Activated T-cell treated with anti-CD3 and anti-CD28 coated beads for 1 hour (primary cell): ENCODE measurements at regions not wholly inside any gene's neighbourhood (a gene's known extent, or its start where the extent isn't known, plus 50 kb on each side); places are given as distances from the start of the nearest gene placed in this dataset.
"Not testable (repeated sequence)": the region's sequence is repeated elsewhere in the genome, so short reads cannot be mapped to it uniquely, and the experiment has no call there.

Experiments
- DNase-seq: peaks from one replicate; pipeline ENCODE4 v3.0.0-alpha.2; 2020; ENCODE audit warnings: low read depth

DNA sequence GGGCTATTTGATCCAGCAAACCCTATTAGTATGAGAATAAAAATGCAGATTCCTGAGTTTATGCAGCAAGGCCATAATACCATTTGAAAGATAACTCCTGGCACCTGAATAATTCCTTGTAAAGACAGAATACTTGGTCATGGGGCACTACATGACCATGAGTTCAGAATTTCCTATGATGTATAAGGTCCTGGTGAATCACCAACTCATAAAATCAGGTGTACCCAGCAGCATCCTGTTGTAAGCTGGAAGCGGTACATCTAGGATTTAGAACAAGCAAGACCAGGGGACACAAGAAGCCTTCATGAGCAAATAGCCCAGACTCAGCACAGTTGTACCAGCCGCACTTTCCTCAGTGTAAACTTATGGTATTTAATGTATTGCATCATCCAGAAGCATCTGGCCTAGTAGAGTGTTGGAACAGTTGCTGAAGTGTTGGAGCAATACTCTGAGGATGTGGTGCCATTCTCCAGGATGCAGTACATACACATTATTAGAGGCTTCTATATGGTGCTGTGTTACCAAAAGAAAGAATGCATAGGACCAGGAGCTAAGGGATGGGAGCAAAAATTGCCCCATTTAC, 233.4 kb downstream of the SQOR start:
- DNase-seq, result no peak

DNA sequence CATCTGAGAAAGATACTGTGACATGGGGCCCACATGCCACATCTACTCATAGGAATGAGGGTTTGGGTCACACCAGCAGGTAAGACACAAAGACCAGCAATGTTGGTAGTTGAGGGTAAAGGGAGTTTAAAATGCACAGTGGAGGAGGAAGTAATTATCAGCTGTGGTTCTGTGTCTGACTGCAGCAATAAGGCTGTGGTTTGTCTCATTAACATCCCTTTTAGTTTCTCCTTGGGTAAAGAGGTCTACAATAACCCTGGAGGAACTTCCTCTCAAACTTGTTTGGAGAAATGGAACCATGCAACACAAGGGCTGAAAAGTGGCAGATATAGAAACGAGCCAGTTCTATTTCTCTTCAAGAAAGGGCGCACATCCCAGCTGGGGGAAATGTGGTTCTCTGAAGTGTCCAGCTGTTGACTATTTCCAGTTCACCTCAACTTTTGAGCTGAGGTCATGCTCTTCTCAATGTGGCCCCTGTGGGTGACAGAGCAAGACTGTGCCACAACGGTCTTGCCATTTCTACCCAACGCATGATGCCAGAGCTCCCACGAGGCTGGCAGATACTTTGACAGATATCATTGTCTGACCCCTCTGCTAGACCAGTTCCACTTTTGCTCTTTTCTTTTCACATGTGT, 234.3 kb downstream of the SQOR start:
- no peak for DNase-seq

DNA sequence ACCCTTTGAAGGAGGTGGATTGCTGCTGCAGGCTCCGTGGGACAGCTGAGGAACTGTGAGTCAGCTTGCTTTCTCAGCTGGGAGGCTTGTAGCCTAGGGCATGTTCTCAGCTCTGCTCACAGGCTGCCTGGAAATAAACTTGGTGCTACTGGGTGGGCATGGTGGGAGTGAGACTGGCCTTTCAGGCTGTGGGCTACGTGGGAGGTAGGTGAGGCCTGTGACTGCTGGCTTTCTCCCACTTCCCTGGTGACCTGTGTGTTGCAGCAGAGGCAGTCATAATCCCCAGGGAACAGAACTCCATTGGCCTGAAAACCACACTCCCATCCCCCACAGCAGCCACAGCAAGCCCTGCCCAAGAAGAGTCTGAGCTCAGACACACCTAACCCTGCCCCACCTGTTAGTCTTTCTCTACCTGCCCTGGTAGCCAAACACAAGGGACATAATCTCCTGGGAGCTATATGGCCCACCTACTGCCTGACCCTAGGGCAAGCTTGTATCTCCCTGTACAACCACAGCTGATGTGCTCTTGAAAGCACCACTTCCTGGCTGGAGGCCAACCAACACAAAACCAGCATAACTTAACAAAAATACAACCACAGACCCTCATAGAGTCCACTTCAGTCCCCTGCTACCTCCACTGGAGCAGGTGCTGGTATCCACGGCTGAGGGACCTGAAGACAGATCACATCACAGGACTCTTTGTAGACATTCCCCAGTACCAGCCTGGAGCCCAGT, 236.5 kb downstream of the SQOR start:
- no peak for DNase-seq

DNA sequence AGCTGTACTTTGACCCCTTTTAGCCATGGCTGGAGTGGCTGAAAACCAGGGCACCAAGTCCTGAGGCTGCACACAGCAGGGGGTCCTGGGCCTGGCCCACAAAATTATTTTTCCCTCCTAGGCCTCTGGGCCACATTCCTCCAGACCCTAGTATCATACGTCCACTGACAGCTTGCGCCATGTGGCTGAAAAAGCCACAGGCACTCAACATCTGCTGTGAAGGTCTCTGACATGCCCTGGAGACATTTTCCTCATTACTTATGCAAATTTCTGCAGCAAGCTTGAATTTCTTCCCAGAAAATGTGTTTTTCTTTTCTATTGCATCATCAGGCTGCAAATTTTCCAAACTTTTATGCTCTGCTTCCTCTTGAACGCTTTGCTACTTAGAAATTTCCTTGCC, 239.0 kb downstream of the SQOR start:
- no peak for DNase-seq

DNA sequence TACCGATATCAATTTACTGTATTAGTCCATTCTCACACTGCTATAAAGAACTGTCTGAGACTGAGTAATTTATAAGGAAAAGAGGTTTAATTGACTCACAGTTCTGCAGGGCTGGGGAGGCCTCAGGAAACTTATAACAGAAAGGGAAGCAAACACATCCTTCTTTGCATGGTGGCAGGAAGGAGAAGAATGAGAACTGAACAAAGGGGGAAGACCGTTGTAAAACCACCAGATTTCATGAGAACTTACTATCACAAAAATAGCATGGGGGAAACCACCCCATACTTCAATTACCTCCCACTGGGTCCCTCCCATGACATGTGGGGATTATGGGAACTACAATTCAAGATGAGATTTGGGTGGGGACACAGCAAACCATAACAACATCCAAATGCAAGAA, 239.7 kb downstream of the SQOR start:
- DNase-seq, result not testable (repeated sequence)

DNA sequence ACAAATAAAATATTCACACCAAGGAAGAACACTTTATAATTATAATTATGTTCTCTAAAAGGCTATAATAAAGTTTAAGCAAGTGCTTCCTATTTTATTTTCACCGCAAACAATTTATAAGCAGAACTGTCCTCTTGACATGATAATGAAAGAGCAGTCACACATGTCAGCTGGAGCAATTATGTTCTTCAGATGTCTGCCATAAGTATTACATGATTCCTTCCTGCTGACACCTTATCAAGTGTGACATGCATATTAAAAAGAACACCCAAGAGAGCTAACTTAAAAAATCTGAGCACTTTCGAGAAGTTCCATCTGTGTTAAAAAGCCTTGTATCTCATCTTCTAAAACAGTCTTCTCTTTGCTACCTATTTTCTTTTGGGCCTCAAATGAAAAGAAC, 249.5 kb downstream of the SQOR start:
- DNase-seq, result no peak

DNA sequence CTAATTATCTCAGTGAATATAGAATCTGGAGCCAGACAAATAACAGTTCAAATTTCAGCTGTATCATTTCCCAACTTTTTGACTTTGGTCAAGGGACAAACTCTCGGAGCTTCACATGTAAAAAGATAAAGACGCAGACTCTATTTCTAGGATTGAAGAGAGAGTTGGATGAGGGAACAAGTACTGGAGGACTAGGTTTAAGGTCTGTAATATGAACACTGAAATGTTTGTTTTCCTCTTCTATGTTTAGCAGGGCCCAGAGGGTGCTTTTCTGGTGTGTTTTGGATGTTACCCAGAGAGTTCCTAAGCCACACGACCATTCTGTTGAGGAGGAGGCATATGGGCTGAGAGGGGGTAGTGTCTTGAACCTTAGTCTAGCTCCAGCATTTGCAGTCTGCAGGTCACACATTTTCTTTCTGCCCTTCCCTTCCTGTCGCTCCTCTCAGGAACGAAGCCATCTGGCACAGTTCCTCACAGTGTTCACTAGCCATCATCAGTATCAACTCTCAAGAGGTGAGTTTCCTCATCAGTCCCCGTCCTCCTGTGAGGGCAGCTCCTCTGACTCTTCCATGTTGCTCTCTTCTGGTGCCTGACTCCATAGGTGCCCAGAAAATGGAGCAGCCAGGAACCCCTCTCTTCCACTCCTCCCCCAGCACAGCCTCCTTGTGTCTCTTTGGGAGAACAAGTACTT, 250.1 kb downstream of the SQOR start:
- no peak for DNase-seq

DNA sequence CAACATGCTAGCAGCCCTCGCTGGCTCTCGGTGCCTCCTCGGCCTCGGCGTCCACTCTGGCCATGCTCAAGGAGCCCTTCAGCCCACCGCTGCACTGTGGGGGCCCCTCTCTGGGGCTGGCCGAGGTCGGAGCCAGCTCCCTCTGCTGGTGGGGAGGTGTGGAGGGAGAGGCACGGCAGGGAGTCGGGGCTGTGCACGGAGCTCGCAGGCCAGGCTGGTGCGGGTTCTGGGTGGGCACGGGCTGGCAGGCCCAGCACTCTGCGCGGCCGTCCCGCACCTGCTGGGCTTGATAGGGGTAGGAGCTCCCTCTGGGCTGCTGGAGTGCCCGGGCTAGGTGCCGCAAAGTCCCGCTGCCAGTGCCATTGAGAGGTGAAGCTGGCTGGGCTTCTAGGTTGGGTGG, 251.0 kb downstream of the SQOR start:
- DNase-seq, result no peak

DNA sequence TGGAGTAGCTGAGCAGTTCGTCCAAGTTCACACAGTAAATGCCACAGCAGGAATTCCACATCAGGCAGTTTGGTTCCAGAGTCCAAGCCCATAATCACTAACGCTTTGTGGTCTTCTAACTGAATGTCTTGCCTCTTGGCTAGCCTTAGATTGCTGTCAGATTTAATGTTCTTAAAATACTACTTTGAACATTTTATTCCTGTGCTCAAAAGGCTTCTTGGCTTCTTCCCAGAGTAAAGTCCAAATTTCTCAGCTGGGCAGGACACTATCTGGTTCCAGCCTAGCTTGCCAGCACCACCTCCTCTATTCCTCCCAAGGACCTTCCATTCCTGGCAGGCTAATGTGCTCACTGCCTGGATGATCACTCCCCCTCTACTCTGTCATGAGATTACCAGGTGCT, 256.9 kb downstream of the SQOR start:
- DNase-seq, result no peak

DNA sequence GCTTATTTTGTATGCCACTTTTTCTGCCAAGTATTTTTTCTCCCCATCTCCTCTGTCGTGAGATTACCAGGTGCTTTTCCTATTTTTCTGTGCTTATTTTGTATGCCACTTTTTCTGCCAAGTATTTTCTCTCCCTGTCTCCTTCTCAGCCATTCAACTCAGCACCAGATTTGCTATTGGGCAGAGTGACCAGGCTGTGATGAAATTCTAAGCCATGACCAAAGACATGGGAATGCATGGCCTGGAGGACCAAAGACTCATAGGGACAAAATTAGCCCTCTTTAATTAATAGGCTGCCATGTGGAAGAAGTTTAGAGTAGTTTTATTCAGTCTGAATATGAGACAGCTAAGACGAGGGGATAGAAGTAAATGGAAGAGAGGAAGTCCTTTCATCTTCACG, 257.4 kb downstream of the SQOR start:
- DNase-seq, result no peak

DNA sequence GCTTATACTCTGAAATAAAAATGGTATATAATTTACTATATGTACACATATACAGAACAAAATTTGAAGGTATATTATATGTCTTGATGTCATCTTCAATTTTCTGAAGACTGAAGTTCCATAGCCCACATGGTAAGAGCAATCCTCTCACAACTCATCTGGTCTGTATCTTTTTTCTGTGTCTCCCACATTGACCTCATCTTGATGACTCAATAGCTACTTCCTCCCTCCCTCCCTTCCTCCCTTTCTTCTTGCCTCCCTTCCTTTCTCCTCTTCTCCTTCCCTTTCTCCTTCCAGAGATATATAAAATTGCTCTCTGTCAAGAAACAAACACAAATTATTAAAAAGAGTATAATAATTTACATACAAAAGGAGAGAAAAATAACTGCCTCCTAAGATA, 268.5 kb downstream of the SQOR start:
- DNase-seq, result no peak

DNA sequence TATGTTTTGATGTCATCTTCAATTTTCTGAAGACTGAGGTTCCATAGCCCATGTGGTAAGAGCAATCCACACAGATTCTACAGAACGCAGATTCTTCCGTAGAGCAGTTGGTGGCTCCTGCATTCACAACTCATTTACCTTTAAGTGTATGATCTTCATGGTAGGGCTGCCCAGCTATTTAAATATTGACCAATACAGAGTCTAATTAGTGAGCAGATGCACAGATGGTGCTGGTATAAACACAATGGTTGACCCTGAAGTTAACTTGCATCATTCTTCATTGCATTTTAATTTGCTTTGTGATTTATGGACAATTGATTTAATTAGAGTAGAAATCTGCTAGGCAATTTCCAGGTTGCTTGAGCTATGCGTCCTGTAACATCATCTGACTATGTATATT, 269.2 kb downstream of the SQOR start:
- no peak for DNase-seq

DNA sequence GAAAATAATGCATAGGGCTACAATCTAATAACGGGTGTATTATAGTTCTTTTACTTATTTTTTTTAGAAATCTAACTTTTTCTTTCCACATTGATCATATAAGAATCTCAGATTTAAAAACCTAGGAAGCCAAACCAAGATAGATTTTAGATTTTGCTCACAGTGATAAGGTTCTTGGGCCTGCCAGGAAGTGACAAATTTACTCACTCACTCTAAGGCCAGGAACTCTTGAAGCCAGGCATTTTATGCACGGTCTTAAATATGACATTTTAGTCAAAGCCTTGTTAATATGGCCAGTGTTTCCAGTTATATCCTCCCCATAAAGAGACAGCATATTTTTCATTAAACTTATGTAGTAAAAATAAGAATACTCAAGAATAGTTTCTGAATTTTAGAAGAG, 271.4 kb downstream of the SQOR start:
- no peak for DNase-seq

DNA sequence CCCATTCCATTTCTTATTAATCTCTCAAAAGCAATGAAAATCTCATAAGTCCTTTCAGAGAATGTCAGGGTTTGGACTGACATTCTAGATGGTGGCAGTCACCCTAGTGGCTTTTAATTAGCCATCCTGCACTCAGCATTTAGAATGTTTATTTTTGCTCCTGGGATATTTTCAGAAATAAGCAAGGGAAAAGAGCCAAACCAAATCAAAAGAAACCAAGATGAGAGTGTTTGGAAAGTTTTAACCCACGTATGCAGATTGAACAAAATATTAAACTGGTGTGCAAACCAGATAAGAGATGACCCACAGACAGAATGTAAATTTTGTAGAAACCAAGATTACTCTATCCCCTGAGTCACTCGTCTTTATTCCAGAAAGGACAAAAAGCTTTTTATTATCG, 275.8 kb downstream of the SQOR start:
- DNase-seq, result no peak

DNA sequence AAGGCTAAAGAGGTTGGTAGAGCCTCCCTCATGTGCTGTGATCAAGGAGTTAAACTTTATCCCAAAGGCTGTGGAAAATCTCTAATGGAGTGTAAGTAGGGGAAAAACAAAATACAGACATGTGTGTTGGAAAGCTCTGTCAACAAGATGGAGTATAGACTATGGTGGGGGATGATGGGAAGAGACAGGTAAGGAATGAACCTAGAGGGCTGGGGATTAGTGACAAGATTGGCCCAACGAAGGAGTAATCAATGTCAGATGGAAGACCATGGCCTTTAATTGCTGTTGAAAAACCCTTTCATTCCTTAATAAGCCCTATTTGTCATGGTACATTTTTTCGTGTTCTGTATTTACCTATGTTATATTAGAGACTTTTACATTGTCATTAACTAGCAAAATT, 278.6 kb downstream of the SQOR start:
- DNase-seq, result no peak

DNA sequence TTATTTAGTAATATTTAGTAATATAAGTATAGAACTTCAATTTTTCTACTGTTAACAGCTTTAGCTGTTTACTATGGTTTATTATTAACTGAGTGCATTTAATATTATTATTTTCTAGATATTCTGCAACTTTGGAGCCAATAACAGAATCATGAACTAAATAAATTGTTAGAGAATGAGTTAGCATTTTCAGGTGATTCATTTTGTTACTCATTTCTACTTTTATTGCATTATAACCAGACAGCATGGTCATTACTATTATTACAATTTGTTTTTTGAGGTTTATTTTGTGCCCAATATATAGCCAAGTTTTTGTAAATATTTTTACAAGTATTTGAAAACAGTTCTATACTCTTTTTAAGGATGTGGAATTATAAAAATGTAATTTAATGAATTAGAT, 279.6 kb downstream of the SQOR start:
- no peak for DNase-seq

DNA sequence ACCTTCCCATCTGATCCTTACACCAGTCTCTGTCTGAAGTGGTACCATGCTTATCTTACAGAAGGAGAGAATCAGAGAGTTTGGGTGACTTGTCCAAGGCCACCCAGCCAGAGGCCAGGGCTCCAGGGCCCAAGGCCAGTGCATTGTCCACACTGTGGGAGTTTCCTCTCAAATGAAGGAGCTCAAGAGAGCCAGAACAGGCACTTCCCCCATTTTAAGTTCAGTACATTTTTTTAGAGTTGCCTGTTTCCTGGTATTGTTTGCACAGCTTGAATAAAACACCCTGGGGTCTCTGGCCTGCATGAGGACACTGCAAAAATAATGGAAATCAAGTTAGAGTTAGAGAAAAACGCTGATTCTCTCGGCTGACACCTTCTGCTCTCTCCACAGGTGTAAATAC, 284.0 kb downstream of the SQOR start:
- no peak for DNase-seq

DNA sequence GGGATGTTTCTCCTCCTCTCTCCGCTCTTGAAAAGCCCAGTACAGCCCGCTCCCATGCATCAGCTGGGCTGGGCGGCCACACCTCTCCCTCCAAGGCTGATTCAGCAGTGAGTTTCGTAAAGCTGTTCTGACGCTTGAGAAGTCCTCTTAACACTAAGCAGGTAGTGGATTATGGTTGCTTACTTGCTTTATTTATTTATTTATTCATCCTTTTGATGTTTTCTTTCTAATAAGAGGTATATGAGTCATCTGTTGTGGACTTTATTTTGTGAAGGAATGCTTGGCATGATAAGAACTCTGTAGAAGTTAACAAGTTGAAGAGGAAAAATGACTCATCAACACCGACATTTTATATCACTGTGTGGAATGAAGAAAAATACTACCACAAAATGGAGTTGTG, 285.0 kb downstream of the SQOR start:
- DNase-seq, result no peak

DNA sequence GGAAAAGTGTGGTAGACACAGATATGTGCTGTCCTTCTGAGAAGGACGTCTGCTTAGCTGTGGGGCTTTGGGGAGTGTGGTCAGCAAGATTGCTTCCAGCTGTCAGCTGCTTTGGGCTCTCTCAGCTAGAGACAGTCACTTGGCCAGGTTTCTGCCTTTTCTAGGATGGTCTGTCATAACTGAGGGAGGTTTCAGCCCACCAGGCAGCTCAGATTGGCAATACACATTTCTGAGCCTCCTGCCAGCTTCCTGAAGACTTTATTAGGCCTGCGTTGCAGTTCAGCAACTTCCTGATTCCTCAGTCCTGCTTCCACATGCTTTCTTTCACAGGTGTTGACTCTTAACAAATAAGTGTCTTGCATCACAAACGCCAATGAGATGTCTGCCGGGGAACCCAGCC, 286.5 kb downstream of the SQOR start:
- no peak for DNase-seq

DNA sequence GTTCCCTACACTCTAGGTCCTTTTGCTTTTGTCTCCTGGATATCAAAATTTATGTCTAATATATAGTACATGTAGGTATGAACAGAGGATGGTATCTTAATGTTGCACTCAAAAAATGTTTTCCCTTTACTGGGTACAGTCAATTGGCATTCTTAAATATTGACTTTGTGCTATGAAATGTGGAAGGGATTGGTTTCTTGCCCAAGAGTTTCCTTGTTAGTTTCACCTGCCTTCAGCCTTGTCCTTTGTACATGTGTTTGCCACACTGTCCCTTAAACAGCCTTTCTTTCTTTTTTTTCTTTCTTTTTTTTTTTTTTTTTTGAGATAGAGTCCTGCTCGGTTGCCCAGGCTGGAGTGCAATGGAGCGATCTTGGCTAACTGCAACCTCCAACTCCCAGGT, 287.1 kb downstream of the SQOR start:
- no peak for DNase-seq

DNA sequence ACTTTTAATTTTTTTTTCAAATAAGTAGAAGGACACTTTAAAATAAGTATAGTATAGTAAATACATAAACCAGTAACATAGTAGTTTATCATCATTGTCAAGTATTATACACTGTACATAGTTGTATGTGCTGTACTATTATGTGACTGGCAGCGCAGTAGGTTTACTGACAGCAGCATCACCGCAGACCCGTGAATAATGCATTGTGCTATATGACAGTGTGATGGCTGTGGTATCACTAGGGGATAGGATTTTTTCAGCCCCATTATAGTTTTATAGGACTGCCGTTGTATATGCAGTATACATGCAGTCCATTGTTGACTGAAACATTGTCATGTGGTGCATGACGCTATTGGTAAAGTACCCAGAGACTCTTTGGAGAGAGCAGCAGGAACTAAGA, 306.5 kb downstream of the SQOR start:
- no peak for DNase-seq

DNA sequence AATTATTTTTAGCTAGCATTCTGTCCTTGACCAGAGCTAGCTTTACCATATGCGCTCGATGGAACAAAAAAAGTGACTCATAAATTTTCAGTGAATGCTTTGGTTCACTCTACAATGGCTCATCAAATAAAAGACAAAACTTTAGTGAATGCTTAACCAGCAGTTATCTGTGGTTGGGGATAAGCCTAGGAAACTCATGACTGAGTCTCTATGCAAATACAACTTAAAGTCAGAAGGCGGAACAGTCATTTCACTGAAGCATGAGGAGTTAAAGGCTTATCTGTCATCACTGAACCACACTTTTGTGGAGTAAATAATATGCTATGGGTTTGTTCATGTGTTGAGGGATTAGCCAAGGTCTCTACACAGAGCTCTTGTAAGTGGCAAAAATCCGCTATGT, 308.4 kb downstream of the SQOR start:
- no peak for DNase-seq

DNA sequence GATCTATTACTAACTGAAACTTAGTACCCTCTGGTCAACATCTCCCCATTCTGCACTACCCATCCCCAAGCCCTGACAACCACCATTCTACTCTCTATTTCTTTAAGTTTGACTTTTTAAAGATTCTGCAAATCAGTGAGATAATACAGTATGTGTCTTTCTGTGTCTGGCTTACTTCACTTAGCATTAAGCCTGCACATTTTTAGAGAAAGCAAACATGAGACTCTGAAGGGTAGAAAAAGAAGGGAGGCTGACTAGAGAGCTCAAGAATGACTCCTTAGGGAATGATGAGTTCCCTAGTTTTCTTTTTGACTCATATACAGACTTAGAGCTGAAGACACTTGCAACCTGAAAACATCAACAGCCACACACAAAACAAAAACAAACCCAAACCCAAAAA, 311.3 kb downstream of the SQOR start:
- DNase-seq, result no peak
